Hematopoietic multipotent progenitor cell treated with erythropoietin and hydrocortisone succinate and interleukin-3 and kit ligand, for 8 days (in vitro differentiated cells): ENCODE measurements at regions not wholly inside any gene's neighbourhood (a gene's known extent, or its start where the extent isn't known, plus 50 kb on each side); places are given as distances from the start of the nearest gene placed in this dataset.
"Not testable (repeated sequence)": the region's sequence is repeated elsewhere in the genome, so short reads cannot be mapped to it uniquely, and the experiment has no call there.

Experiments used
- DNase-seq: peaks from one replicate; pipeline ENCODE4 v3.0.0-alpha.2; 2015

DNA sequence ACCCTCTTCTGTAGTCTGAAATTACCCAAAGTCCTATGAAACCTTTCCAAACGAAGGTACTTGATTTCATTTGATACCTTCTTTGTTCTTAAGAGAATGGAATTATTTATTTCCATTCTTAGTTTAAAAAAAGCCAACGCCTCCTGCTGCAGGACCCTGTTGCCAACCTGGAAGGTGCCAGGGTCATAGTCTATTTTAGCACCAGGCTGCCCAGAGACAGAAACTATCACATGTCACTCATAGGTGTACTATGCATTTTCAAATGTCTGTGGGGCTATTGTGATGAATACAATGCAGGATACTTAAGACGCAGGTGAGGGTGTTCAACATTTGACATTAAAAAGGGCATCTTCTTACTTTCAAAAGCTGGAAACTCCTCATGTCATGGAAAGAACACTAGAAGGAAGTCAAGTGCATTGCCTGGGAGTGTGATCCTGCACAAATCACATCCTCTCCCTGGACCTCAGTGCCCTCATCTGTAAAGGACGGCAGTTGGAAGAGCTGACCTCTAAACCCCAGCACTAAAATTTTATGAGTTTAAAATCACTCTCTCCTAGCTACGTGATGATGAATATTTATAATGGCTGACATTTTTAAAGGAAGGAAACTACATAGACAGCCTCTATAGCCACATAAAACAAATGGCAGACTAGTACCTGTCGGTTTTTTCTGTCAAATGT lies 107.3 kb upstream of the SYT6 start:
- DNase-seq, result no peak

DNA sequence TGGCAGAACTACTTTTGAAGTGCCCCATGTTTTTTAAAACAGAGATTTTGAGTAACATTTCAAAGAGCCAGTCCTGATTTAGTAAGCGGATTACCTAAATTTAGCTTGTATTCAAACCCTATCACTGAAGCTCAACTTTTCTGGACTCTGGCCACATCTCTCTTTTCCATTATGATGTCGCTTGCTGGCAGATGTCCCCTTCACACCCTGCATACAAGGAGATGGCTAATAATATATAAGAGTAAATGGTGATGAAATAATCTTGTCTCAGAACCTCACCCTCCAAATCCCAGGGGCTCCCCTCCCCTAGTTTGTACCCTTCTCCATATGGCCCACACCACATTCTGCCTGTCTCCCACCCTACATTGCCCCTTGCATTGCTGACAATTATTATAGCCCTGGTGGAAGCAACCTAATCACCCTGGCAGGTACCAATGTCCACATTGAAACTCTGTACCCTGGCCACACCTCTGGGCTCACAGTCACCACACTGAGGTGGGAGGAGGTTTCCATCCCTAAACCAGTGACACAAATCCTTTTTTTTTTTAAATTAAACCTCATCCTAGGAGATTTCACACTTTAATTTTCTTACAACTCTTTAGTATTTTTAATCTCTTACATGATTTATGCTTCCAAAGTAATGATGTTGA lies 106.0 kb upstream of the SYT6 start:
- DNase-seq, result no peak

GRCh38 chr1:114258633-114259032 lies 105.0 kb upstream of the SYT6 start:
- no peak for DNase-seq

DNA sequence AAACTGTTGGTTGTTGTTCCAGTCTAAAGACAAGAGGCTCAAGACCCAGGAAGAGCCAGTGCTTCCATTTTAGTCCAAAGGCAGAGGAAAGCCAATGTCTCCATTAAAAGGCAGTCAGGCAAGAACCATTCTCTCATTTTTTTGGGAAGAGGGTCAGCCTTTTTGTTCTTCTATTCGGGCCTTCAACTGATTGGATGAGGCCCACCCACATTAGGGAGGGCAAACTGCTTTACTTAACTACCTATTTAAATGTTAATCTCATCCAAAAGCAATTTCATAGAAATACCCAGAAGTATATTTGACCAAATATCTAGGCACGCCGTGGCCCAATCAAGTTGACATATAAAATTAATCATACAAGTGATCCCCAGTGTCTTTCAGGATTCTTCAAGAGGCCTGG lies 104.4 kb upstream of the SYT6 start:
- DNase-seq, result no peak

- DNase-seq, result no peak
These were observed 103.9 kb upstream of the SYT6 start for GRCh38 chr1:114257554-114257953.

GRCh38 chr1:114253900-114254299 lies 100.2 kb upstream of the SYT6 start:
- no peak for DNase-seq

DNA sequence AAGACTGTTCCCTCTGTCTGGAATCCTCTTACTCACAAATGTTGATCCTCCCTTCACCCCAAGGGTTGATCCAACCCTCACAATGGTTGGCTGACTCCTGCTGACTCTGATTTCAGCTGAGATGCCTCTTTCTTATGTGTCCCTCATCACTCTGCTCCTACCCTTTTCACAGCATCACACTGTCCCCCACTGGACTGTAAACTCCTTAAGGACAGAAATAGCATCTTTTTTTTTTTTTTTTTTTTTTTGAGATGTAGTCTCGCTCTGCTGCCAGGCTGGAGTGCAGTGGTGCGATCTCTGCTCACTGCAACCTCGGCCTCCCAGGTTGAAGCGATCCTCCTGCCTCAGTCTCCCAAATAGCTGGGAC lies 97.9 kb upstream of the SYT6 start:
- no peak for DNase-seq

DNA sequence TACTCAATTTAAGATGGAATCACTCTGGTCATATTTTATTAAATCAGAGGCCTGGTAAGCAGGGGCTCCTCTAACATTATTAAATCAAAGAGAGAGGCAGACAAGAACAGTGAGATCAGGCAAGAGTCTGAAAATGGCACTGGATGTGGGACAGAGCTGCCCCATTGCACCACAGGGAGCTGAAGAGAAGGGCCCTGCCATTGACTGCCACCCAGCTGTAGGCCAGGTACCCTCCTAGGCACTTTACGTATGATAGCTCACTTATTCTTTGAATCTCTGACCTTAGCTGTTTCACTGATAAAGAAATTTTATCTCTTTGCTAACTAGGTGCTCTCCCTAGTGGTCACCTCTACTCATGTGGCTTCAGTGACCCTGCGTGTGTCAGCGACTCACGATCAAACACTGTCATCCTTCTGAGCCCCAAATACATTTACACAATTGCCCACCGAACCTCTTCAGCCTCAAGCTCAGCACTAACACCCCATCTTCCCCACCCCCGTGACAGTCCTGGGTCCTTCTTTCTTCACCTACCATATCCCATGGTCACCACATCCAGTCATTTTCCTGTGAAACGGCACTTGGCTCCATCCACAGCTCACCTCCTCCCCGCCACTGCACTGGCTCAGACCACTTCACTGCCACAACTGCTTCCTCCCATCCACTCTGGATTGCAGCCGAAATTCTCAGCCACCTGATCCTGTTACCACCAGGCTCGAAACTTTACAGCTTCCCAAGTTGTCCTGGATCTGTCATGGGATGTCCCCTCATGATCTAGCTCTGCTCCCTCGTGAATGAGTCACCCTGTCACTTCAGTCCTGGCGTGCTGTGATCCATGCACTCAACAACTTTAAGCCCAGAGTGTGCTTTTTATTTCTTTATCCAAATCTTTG lies 97.3 kb upstream of the SYT6 start:
- no peak for DNase-seq

GRCh38 chr1:114249691-114250090 lies 96.0 kb upstream of the SYT6 start:
- DNase-seq, result no peak

GRCh38 chr1:114248162-114248561 lies 94.5 kb upstream of the SYT6 start:
- no peak for DNase-seq

DNA sequence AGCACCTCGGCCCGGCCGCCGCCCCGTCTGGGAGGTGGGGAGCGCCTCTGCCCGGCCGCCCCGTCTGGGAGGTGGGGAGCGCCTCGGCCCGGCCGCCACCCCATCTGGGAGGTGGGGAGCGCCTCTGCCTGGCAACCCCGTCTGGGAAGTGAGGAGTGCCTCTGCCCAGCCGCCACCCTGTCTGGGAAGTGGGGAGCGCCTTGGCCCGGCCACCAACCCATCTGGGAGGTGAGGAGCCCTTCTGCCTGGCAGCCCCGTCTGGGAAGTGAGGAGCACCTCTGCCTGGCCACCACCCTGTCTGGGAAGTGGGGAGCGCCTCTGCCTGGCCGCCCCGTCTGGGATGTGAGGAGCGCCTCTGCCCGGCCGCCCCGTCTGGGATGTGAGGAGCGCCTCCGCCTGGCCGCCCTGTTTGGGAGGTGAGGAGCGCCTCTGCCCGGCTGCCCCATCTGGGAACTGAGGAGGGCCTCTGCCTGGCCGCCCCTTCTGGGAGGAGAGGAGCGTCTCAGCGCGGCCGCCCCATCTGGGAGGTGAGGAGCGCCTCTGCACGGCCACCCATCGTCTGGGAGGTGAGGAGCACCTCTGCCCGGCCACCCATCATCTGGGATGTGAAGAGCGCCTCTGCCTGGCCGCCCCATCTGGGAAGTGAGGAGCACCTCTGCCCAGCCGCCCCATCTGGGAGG lies 89.0 kb upstream of the SYT6 start:
- not testable (repeated sequence) for DNase-seq

DNA sequence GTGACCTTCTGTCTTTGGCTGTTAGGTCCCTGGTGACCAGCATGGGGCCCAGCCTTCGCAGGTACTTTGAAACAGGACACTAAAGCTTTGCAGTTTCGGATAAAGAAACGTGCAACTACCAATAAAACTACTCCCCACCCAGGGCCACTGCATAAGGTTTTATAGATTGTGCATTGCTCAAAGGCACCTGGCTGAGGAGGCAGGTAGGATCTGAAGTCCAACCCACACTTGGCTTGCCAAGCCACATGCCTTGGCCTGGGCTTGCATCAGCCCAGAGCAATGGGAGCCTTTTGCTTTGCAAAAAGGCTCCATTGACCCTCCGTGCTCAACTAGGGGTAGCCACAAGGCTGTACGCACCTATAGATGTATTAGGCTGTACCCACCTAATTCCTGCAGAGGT lies 84.4 kb upstream of the SYT6 start:
- no peak for DNase-seq

- DNase-seq, result no peak
These were observed 82.8 kb upstream of the SYT6 start for GRCh38 chr1:114236517-114236916.

- DNase-seq, result peak; percentile 29
These were observed 82.3 kb upstream of the SYT6 start for GRCh38 chr1:114235960-114236359.

DNA sequence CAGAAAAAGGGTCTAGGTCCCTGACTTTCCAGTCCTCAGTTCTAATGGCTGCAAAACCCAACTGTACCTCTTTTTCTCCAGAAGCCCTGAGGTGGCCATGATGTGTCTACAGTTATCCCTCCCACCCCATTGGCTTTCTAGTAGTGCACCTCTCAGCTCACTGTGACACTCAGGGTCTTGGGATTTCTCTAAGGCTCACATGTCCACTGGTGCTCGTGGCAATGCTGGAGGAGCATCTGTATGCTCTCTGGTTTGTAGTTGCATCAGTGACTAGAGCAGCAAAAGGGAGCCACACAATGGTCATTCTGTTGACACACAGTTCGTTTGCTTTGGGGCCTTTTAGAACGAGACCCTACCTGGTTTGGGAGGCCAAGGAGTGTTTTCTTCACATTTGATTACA lies 81.6 kb upstream of the SYT6 start:
- no peak for DNase-seq

GRCh38 chr1:114234408-114235124 lies 80.9 kb upstream of the SYT6 start:
- no peak for DNase-seq

- DNase-seq, result no peak
These were observed 79.0 kb upstream of the SYT6 start for GRCh38 chr1:114232691-114233090.

DNA sequence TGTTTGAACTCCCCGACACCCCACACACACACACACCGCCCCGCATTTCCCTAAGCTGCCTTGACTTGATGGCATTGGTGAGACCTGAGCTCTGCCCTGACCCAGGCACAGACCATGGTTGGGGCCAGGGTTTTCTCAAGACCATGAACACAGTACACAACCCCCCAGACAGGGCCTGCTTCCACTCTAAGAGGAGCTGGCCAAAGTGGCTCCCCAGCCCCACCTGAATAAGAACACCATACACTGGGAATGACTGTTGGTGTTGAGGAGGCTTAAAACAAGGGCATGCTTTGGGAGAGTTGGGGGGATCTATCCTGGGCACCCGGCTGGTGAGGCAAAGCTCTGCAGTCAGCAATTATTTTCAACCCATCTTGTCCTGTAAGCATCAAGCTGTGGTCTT lies 77.6 kb upstream of the SYT6 start:
- no peak for DNase-seq

DNA sequence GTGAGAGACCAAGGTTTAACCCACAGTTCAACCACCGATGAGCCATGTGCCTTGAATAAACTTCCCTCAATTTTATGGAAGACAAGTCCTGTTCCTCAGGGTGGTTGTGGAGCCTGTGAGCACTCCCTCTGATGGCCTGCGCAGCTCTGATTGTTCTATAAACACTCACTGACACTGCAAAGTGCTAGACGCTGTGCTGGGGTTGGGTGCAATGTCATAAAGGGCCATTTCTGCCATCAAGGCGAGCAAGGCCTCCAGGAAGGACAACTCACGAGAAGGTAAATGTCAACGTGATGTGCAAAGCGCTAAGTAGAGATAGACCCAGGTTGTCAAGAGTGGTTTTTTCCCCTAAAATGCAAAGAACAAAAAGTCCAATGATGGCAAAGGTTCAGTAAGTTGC lies 75.7 kb upstream of the SYT6 start:
- no peak for DNase-seq

- no peak for DNase-seq
These were observed 73.4 kb upstream of the SYT6 start for GRCh38 chr1:114227059-114227458.

- DNase-seq, result no peak
These were observed 70.7 kb upstream of the SYT6 start for GRCh38 chr1:114224196-114224907.

DNA sequence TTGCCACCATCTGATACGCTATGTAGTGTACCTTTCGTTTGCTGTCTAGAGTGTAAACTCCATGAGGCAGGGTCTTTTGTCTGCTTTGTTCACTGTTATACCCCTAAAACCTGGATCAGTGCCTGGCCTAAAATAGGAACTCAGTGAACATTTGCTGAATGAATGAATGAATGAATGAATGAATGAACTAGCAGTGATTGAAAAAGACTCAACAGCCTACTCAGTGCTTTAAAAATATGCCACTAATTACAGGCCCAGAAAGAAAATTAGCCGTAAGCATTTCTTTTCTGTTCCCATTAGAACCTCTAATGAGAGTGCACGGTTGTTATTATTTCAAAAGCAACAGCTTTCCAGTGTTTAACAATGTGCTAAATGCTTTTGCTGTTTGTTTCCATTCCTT lies 69.3 kb upstream of the SYT6 start:
- no peak for DNase-seq
